ENCODE measurements at regions not wholly inside any gene's neighbourhood (a gene's known extent, or its start where the extent isn't known, plus 50 kb on each side); places are given as distances from the start of the nearest gene placed in this dataset.

- ChIA-PET CTCF (no interaction called here), POLR2A (no interaction called here)
- Histone ChIP-seq H3K36me3 (ENCODE audit: control insufficient read depth, insufficient read depth, low read length) (no peaks in the 10 kb centered on the region), H3K27me3 (replicated peaks; ENCODE audit: control insufficient read depth, insufficient read depth, low read length) (no peaks in the 10 kb centered on the region), H3K9me3 (no peaks in the 10 kb centered on the region), H3K4me3 (ENCODE audit: low read depth, low read length) (no peak overlapping the region), H3K4me1 (no peaks in the 10 kb centered on the region)
- TF ChIP-seq CTCF (IDR thresholded peaks at IDR 0.05; ENCODE audit: insufficient read depth in 1 of 2, low read depth in 1 of 2, low read length in 1 of 2, severe bottlenecking in 1 of 2, unreplicated experiment in 1 of 2), result no peak
- H3K4me1 Mint-ChIP-seq (ENCODE audit: low read depth, unreplicated experiment), result no peaks in the 10 kb centered on the region
- no peak overlapping the region for H3K4me3 Mint-ChIP-seq (ENCODE audit: unreplicated experiment)
- no peaks in the 10 kb centered on the region for H3K9me3 Mint-ChIP-seq (ENCODE audit: unreplicated experiment)
- H3K36me3 Mint-ChIP-seq (ENCODE audit: insufficient read depth, unreplicated experiment), result no peaks in the 10 kb centered on the region
- BruUV-seq (replicated peaks), result no TSS peak
- no peaks in the 10 kb centered on the region for H3K27me3 Mint-ChIP-seq (ENCODE audit: insufficient read depth, unreplicated experiment)
- intact Hi-C loops (cut with micrococcal nuclease; ENCODE audit: unreplicated experiment), result no loop called here
- H3K27ac Mint-ChIP-seq (ENCODE audit: unreplicated experiment), result no peak overlapping the region
- no peak for DNase-seq
Observed at GRCh38 chr11:16512899-16513241, 156.5 kb upstream of the SOX6 start.

GRCh38 chr11:16512198-16512898, 156.0 kb upstream of the SOX6 start:
- H3K9me3 Mint-ChIP-seq (ENCODE audit: unreplicated experiment), result peaks cover 4% of the 10 kb centered on the region
- ChIA-PET CTCF (no interaction called here), POLR2A (no interaction called here)
- no TSS peak for BruUV-seq (replicated peaks)
- H3K4me1 ChIP-seq, result no peaks in the 10 kb centered on the region
- no peak overlapping the region for H3K27ac Mint-ChIP-seq (ENCODE audit: unreplicated experiment)
- H3K27me3 Mint-ChIP-seq (ENCODE audit: insufficient read depth, unreplicated experiment), result no peaks in the 10 kb centered on the region
- TF ChIP-seq CTCF (IDR thresholded peaks at IDR 0.05; ENCODE audit: insufficient read depth in 1 of 2, low read depth in 1 of 2, low read length in 1 of 2, severe bottlenecking in 1 of 2, unreplicated experiment in 1 of 2), result no peak
- no peaks in the 10 kb centered on the region for H3K9me3 ChIP-seq
- no peaks in the 10 kb centered on the region for H3K36me3 Mint-ChIP-seq (ENCODE audit: insufficient read depth, unreplicated experiment)
- no peaks in the 10 kb centered on the region for H3K36me3 ChIP-seq (ENCODE audit: control insufficient read depth, insufficient read depth, low read length)
- no peak overlapping the region for H3K4me3 Mint-ChIP-seq (ENCODE audit: unreplicated experiment)
- no peak overlapping the region for H3K4me3 ChIP-seq (ENCODE audit: low read depth, low read length)
- DNase-seq, result no peak
- no peaks in the 10 kb centered on the region for H3K27me3 ChIP-seq (replicated peaks; ENCODE audit: control insufficient read depth, insufficient read depth, low read length)
- no peaks in the 10 kb centered on the region for H3K4me1 Mint-ChIP-seq (ENCODE audit: low read depth, unreplicated experiment)
- intact Hi-C loops (cut with micrococcal nuclease; ENCODE audit: unreplicated experiment), result no loop called here

- H3K36me3 Mint-ChIP-seq (ENCODE audit: insufficient read depth, unreplicated experiment), result no peaks in the 10 kb centered on the region
- peaks cover 12% of the 10 kb centered on the region for H3K9me3 Mint-ChIP-seq (ENCODE audit: unreplicated experiment)
- H3K27me3 ChIP-seq (replicated peaks; ENCODE audit: control insufficient read depth, insufficient read depth, low read length), result no peaks in the 10 kb centered on the region
- intact Hi-C loops (cut with micrococcal nuclease; ENCODE audit: unreplicated experiment), result no loop called here
- DNase-seq, result no peak
- POLR2A ChIA-PET, result no interaction called here
- H3K4me3 Mint-ChIP-seq (ENCODE audit: unreplicated experiment), result no peak overlapping the region
- no peak overlapping the region for H3K27ac Mint-ChIP-seq (ENCODE audit: unreplicated experiment)
- CTCF ChIA-PET, result no interaction called here
- BruUV-seq (replicated peaks), result no TSS peak
- H3K4me1 ChIP-seq, result no peaks in the 10 kb centered on the region
- no peaks in the 10 kb centered on the region for H3K4me1 Mint-ChIP-seq (ENCODE audit: low read depth, unreplicated experiment)
- no peak overlapping the region for H3K4me3 ChIP-seq (ENCODE audit: low read depth, low read length)
- H3K27me3 Mint-ChIP-seq (ENCODE audit: insufficient read depth, unreplicated experiment), result no peaks in the 10 kb centered on the region
- no peak for TF ChIP-seq CTCF (IDR thresholded peaks at IDR 0.05; ENCODE audit: insufficient read depth in 1 of 2, low read depth in 1 of 2, low read length in 1 of 2, severe bottlenecking in 1 of 2, unreplicated experiment in 1 of 2)
- H3K9me3 ChIP-seq, result no peaks in the 10 kb centered on the region
- no peaks in the 10 kb centered on the region for H3K36me3 ChIP-seq (ENCODE audit: control insufficient read depth, insufficient read depth, low read length)
Observed at GRCh38 chr11:16511116-16512114, 155.1 kb upstream of the SOX6 start.
